GM12874 (cell line): ENCODE measurements at regions not wholly inside any gene's neighbourhood (a gene's known extent, or its start where the extent isn't known, plus 50 kb on each side); places are given as distances from the start of the nearest gene placed in this dataset.

ENCODE experiments used
- TF ChIP-seq, protein P1 (sequence below): IDR thresholded peaks from 2 replicates; pipeline ENCODE4 v1.5.1; 2011; ENCODE audit warnings: low read depth, mild to moderate bottlenecking, control low read depth, low read length, moderate library complexity; ENCODE audit not compliant: insufficient read depth

DNA sequence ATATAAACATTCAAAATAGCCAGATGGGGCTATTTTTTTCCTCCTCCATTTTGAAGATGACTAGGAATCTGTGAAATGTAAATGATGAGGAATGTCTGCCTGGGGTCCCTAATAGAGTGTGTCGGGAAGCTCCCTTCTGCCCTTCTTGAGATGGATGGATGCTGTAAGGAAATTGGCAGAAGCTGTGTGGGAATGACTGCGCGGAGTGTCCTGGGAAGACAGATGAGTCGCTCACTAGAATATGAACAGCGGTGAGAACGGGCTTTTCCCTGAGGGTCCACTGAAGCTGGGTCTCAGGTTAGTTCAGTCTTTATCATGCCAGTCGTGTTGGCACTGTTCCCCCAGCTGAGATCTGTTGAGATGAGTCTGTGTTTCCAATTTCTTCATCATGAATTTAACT lies 75.1 kb upstream of the PLPP4 start:
- TF ChIP-seq, protein P1, sequence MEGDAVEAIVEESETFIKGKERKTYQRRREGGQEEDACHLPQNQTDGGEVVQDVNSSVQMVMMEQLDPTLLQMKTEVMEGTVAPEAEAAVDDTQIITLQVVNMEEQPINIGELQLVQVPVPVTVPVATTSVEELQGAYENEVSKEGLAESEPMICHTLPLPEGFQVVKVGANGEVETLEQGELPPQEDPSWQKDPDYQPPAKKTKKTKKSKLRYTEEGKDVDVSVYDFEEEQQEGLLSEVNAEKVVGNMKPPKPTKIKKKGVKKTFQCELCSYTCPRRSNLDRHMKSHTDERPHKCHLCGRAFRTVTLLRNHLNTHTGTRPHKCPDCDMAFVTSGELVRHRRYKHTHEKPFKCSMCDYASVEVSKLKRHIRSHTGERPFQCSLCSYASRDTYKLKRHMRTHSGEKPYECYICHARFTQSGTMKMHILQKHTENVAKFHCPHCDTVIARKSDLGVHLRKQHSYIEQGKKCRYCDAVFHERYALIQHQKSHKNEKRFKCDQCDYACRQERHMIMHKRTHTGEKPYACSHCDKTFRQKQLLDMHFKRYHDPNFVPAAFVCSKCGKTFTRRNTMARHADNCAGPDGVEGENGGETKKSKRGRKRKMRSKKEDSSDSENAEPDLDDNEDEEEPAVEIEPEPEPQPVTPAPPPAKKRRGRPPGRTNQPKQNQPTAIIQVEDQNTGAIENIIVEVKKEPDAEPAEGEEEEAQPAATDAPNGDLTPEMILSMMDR: no peak

DNA sequence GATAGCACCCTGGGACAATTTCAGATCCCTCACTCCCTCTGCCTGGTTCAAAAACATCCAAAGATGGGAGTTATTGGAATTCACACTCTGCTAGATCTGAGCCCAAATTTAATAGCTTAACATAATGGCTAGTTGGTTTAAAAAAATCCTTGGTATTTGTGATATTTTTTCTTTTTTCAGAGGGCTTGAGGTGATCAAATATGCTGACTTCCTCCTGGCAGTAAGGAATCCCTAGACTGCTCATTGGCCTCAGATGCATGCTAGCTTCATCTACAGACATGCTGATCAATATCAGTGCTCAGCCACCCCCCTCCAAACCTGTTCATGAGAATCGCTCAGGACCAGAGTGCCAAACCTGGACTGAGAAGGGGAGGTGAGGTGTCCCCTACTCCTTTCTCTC lies 74.7 kb upstream of the PLPP4 start:
- TF ChIP-seq, protein P1: no peak

DNA sequence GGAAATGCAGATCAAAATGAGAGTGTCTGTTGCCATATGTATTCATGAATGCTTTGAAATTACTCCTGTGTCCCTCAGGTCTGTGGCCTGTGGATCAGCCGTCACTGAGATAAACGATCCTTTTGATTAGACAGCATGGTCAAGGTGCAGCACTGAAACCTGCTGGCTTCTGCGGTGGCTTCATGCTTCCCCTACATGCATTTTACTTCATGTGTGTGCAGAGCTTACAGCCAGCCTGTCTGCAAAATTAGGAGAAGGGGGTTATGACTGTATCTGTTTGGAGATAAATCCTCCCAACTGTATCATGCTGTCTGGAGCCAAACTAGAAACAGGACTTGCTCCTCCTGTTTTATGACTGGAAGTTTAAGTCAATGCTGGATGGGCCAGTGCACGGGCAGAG lies 71.0 kb upstream of the PLPP4 start:
- TF ChIP-seq, protein P1: no peak

DNA sequence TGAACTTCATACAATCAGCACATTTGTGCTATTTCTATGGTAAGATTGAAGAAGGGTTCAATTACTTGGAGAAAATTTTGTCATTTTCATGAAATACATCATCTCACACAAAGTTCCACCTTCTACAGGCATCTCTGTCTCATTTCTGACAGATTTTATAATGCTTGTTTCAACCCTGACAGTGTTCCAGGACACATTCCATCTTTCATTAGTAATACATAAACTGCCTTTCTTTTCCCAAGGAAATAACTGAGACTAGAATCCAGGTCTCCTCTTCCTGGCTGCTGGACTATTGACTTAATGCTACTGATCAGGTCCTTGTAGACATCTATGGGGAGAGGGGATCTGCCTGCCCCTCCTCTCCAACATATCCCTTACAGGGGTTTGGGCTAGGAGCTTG lies 70.1 kb upstream of the PLPP4 start:
- TF ChIP-seq, protein P1: no peak

DNA sequence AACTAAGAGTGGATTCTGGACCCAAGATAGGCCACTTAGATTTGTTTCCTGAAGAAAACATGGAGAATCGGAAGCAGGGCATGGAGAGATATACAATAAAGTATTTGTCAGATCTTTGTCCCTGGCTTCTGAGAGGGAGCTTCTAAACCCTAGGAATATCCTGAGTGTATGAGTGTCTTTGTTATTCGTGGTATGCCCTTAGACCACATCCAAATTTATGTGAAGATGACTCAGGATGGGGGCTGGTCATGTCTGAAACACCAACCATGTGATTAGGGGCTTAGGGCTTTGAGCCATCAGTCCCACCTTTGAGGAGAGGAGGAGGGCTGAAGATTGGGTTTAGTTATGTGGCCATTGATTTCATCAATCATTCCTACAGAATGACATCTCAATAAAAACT lies 69.7 kb upstream of the PLPP4 start:
- TF ChIP-seq, protein P1: no peak

DNA sequence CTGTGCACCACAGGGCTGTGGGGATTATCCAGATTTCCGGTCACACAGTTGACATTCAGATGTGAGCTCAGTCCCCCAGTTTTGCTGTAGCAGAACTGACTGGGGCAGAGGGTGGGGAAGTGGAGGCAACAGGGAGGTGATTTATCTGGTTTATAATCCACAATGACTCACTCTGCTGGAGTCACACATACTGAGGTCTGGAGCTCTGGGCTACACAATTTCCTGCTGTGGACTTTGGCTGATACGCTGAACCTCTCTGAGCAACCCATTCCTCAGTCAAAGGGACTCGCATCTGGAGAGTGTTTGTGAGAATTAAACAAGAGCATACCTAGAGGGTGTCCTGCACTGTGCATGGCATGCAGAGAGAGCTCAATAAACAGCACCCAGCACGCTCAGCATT lies 64.8 kb upstream of the PLPP4 start:
- TF ChIP-seq, protein P1: no peak

DNA sequence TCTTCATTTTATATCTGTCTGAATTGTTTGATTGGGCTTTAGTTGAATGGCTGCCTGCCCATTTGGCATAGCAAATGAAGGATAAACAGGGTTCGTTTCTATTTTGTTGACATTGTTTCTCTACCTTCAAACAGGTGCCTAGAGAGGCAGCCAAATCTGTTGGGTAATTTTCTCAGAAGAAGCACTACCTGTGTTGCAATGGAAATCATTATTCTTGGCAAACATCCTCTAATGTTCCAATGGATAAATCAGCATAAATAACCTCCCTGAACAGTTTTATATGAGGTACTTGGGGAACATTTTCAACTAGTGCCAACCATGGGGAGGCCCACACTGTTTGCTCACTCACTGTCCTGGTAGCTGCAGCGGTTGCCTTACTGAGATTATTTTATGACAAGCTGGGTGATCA lies 64.4 kb upstream of the PLPP4 start:
- TF ChIP-seq, protein P1: no peak

DNA sequence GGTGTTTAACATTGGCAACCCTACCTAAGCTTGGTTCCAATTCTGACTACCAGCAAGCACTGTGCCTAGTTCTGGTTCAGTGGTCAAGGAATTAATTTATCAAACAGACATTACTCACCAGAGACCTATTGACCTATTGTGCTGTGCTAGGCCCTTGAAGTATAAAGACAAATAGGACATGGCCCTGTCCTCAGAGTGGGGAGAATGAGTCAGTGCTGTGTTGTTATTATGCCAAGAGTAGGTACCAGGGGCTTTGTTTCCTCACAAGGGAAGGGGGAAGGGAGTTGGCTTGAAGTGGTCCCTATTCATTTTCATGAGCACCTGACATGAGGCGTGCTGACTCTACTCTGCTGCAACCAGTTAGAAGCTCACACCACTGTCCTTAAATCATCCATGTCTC lies 62.6 kb upstream of the PLPP4 start:
- TF ChIP-seq, protein P1: no peak
